Loucy (cell line): ENCODE measurements at regions not wholly inside any gene's neighbourhood (a gene's known extent, or its start where the extent isn't known, plus 50 kb on each side); places are given as distances from the start of the nearest gene placed in this dataset.
"Not testable (repeated sequence)": the region's sequence is repeated elsewhere in the genome, so short reads cannot be mapped to it uniquely, and the experiment has no call there.

ENCODE experiments used
- H2AFZ ChIP-seq: fragments of 200-600 bp; sonication (generic); 2 replicates; pipeline ENCODE4 v1.6.0; 2016; ENCODE audit warnings: antibody characterized with exemption, mild to moderate bottlenecking, low read length, moderate library complexity
- H3F3A ChIP-seq: fragments of 200-600 bp; 2 replicates; pipeline ENCODE4 v1.6.0; 2016; ENCODE audit warnings: antibody characterized with exemption, low read depth, mild to moderate bottlenecking
- H3K27me3 ChIP-seq: fragments of 200-600 bp; sonication (generic); 2 replicates; pipeline ENCODE4 v1.6.1; 2014; ENCODE audit warnings: low read length, mild to moderate bottlenecking; ENCODE audit not compliant: insufficient read depth, poor library complexity, severe bottlenecking
- H3K36me3 ChIP-seq: fragments of 200-600 bp; sonication (generic); 2 replicates; pipeline ENCODE4 v1.6.1; 2016; ENCODE audit warnings: low read length; ENCODE audit not compliant: insufficient read depth
- H3K4me1 ChIP-seq: fragments of 200-600 bp; sonication (generic); 2 replicates; pipeline ENCODE4 v1.5.1; 2014; ENCODE audit warnings: low read length, mild to moderate bottlenecking; ENCODE audit not compliant: insufficient read depth, poor library complexity, severe bottlenecking
- H3K4me2 ChIP-seq: fragments of 200-600 bp; sonication (generic); 2 replicates; pipeline ENCODE4 v1.6.0; 2014; ENCODE audit warnings: antibody characterized with exemption, low read length, low read depth, mild to moderate bottlenecking; ENCODE audit not compliant: poor library complexity, severe bottlenecking
- H3K4me3 ChIP-seq: fragments of 200-600 bp; sonication (generic); 2 replicates; pipeline ENCODE4 v1.5.1; 2014; ENCODE audit warnings: low read length, mild to moderate bottlenecking, mixed read lengths; ENCODE audit not compliant: poor library complexity, severe bottlenecking
- H3K79me2 ChIP-seq: fragments of 200-600 bp; sonication (generic); 2 replicates; pipeline ENCODE4 v1.6.1; 2014; ENCODE audit warnings: low read length; ENCODE audit not compliant: insufficient read depth
- H3K9ac ChIP-seq: fragments of 200-600 bp; sonication (generic); 2 replicates; pipeline ENCODE4 v1.6.0; 2014; ENCODE audit warnings: mild to moderate bottlenecking, low read depth, low read length, moderate library complexity; ENCODE audit not compliant: poor library complexity, severe bottlenecking
- H3K9me2 ChIP-seq: fragments of 200-600 bp; sonication (generic); replicated peaks from 2 replicates; pipeline ENCODE4 v1.6.1; 2016; ENCODE audit warnings: low read depth, low read length, mixed read lengths
- H3K9me3 ChIP-seq: fragments of 200-600 bp; sonication (generic); 2 replicates; pipeline ENCODE4 v1.6.1; 2014; ENCODE audit warnings: mild to moderate bottlenecking, antibody characterized with exemption, low read length, low read depth; ENCODE audit not compliant: insufficient read depth
- H4K20me1 ChIP-seq: fragments of 200-600 bp; sonication (generic); 2 replicates; pipeline ENCODE4 v1.6.0; 2014; ENCODE audit warnings: antibody characterized with exemption, low read length, mild to moderate bottlenecking; ENCODE audit not compliant: insufficient read depth, poor library complexity, severe bottlenecking

DNA sequence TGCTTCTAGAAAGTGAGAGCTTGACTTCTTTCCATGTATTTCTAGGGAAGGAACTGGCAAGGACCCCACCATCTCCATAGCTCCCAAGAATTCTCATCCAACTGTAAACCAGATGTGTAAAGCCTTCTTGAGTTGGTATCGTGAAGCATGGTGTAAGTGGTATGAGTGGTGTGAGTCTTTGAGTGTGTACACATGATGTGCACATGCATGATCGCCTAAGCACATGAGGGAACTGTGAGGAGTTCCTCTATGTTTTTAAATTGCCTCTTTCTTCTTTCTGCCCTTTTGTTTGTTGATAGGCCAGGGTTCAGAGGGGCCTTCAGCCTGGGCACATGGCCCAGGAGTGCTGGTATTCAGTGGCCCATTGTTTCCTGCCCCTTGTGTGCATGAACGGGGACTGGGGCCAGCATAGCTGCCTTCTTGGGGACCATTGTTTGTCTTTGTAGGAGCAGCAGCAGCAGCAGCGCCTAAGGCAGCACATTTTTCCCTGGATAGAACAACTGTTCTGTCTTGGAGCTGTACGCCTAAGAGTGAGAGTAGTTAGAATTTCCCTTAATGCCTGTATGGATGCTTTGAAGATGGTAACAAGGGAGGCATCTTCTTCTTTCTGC, 95.9 kb downstream of the SRGAP2 start:
- H3K4me3 ChIP-seq, H3K9me3 ChIP-seq, H3K9ac ChIP-seq, H3K4me1 ChIP-seq, H3K4me2 ChIP-seq, H3K27me3 ChIP-seq, H4K20me1 ChIP-seq, H3K36me3 ChIP-seq, H3F3A ChIP-seq, H3K9me2 ChIP-seq, H3K79me2 ChIP-seq, H2AFZ ChIP-seq: not testable (repeated sequence)

DNA sequence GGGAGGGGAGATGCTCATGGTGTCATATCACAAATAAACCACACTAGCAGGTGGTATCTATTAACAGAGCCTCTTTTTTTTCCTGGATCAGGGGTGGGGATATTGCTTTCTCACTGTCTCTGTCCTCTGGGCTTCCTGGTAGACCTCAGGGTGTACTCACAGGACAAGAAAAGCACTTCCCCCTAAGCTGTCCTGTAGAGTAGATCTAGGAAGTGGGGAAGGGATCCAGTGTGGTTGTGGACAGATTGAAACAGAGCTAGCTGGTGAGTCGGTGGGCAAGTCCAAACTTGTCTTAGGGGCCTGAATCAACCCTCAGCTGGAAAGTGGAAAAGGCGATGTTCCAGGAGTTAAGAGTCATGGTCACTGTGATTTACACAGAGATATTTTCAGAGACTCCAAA, 96.6 kb downstream of the SRGAP2 start:
- H4K20me1 ChIP-seq, H3K4me2 ChIP-seq, H3K36me3 ChIP-seq, H3F3A ChIP-seq, H3K4me3 ChIP-seq, H3K27me3 ChIP-seq, H3K4me1 ChIP-seq, H3K9ac ChIP-seq, H3K9me3 ChIP-seq, H3K9me2 ChIP-seq, H3K79me2 ChIP-seq, H2AFZ ChIP-seq: not testable (repeated sequence)

DNA sequence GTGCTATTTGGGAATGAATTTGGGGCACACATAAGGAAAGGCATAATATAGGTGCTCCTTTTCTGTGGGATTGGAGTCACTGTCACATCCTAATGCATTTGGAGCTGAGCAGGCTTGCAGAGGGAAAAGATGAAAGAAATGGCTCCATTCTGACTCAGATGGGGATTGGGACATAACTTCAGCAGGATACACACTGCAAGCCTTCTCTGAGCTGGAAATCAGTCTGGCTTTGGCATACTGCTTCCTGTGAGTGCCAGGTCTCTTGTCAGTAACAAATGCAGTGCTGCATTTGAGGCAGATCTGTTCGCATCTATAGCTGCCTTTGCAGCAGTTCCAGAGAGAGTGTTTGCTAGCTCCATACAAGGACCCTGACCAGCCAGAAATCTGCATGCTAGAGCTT, 98.7 kb downstream of the SRGAP2 start:
- not testable (repeated sequence) for H3K9me2 ChIP-seq, H3K4me3 ChIP-seq, H4K20me1 ChIP-seq, H3K4me2 ChIP-seq, H3F3A ChIP-seq, H3K9ac ChIP-seq, H3K9me3 ChIP-seq, H3K4me1 ChIP-seq, H3K79me2 ChIP-seq, H2AFZ ChIP-seq, H3K27me3 ChIP-seq, H3K36me3 ChIP-seq

DNA sequence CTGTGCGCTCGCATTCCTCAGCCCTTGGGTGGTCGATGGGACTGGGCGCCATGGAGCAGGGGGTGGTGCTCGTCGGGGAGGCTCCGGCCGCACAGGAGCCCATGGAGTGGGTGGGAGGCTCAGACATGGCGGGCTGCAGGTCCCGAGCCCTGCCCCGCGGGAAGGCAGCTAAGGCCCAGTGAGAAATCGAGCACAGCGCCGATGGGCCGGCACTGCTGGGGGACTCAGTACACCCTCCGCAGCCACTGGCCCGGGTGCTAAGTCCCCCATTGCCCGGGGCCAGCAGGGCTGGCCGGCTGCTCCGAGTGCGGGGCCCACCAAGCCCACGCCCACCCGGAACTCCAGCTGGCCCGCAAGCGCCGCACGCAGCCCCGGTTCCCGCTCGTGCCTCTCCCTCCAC, 104.1 kb downstream of the SRGAP2 start:
- H3K4me1 ChIP-seq, H3F3A ChIP-seq, H3K79me2 ChIP-seq, H3K36me3 ChIP-seq, H2AFZ ChIP-seq, H3K9me3 ChIP-seq, H3K9ac ChIP-seq, H3K9me2 ChIP-seq, H3K4me3 ChIP-seq, H3K4me2 ChIP-seq, H4K20me1 ChIP-seq, H3K27me3 ChIP-seq: not testable (repeated sequence)

DNA sequence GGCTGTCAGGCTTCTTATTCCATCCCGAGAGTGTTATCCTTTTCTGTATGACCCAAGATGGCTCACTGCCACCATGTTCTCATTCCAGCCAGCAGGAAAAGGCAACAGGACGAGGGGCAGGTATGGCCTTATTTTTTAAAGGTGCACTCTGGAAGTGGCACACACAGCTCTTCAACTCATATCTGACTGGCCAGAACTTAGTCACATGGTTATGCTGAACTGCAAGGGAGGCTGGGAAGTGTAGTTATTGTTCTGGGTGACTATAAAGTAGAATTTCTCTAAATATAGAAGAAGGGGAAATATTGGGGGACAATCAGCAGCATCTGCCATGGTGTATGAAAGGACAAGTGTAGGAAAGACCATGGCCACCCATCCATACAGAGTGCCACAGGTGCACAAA, 107.6 kb downstream of the SRGAP2 start:
- H3K4me3 ChIP-seq, result not testable (repeated sequence)

DNA sequence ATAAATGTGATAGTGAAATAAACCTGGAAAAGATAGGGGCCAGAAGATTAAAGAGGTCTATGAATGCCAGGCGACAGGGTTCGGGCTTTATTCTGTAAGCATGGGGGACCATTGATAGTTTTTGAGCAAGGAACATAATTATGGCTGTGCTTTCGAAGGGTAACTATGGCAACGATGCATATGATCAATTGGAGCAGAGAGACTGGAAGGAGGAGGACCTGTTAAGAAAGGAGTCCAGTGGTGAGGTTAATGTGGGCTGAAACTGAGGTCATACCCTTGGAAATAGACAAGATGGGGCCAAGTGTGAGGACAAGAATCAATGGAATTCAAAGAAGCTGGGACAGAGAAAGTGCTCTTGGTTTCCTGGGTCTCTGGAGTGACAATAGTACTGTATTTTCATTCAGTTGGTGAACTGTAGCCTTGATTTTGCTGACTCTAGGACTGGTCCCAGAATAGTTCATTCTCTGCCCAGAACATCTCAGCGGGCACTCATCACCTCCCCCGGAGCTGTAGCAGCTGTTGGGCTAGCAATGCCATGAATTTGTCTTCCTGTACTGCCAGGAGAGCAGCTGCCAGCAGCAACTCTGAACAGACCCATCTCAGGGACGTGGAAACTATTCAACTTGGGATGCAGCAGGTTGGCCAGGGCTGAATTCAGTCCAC, 108.4 kb downstream of the SRGAP2 start:
- H3K4me1 ChIP-seq, result not testable (repeated sequence)

More for the DNA sequence above, 107.6 kb downstream of the SRGAP2 start:
- H3K9ac ChIP-seq, H4K20me1 ChIP-seq, H2AFZ ChIP-seq, H3K36me3 ChIP-seq, H3K4me1 ChIP-seq, H3K9me2 ChIP-seq, H3K79me2 ChIP-seq, H3K4me2 ChIP-seq, H3K27me3 ChIP-seq, H3F3A ChIP-seq, H3K9me3 ChIP-seq: not testable (repeated sequence)

DNA sequence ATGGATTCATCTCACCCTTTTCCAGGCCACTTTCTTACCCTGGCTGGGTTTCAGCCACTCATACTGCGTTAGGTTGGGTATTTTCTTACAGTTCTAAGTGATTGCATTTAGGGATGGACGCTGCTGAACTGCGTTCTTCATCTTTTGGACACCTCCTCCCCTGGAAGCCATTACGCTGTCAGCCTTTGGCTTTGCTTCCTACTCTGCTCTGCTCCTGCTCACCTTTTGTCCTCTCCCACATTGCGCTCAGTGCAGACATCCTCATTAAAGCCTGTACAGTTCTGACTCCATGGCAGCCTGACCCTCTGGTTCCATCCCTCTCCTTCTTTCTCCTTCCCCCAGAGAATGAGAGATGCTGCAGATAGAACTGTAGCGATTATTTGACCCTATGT, 108.9 kb downstream of the SRGAP2 start:
- not testable (repeated sequence) for H3K79me2 ChIP-seq, H3K4me3 ChIP-seq, H2AFZ ChIP-seq, H3F3A ChIP-seq, H3K9me3 ChIP-seq, H3K9ac ChIP-seq, H3K27me3 ChIP-seq, H3K9me2 ChIP-seq, H3K4me1 ChIP-seq, H3K4me2 ChIP-seq, H4K20me1 ChIP-seq, H3K36me3 ChIP-seq

More for the DNA sequence above, 108.4 kb downstream of the SRGAP2 start:
- not testable (repeated sequence) for H3K27me3 ChIP-seq, H3K9me2 ChIP-seq, H3K36me3 ChIP-seq, H2AFZ ChIP-seq, H3F3A ChIP-seq, H3K4me3 ChIP-seq, H3K9ac ChIP-seq, H3K79me2 ChIP-seq, H4K20me1 ChIP-seq, H3K9me3 ChIP-seq, H3K4me2 ChIP-seq
